ENCODE measurements at regions not wholly inside any gene's neighbourhood (a gene's known extent, or its start where the extent isn't known, plus 50 kb on each side); places are given as distances from the start of the nearest gene placed in this dataset.
"Not testable (repeated sequence)": the region's sequence is repeated elsewhere in the genome, so short reads cannot be mapped to it uniquely, and the experiment has no call there.

- TF ChIP-seq CTCF (conservative IDR thresholded peaks at IDR 0.05; ENCODE audit: low read length) = no peak
- DNase-seq (ENCODE audit: low read depth) = peak; percentile 82
- no peak overlapping the region for H3K4me3 ChIP-seq (ENCODE audit: low read length)
These were observed 265.1 kb upstream of the OSR1 start for GRCh38 chr2:19623488-19623887.

DNA sequence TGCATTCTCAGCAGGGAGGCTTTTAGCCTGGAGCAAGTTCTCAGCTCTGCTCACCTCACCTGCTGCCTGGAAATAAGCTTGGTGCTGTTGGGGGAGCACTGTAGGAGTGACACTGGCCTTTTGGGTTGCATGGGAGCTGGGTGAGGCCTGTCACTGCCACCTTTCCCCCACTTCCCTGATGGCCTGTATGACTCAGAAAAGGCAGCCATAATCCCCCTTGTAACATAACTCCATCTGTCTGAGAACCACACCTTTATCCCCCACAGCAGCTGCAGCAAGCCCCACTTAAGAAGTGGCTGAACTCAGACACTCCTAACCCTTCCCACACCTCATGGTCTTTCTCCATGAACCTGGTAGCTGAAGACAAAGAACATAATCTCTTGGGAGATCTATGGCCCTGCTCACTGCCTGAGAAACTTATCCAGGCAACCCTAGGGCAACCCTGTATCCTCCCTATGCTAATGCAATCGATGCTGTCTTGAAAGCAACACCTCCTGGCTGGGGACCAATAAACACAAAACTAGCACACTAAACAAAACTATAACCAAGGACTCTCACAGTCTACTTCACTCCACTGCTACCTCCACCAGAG is 258.9 kb upstream of the OSR1 start:
- H3K4me3 ChIP-seq (ENCODE audit: low read length) = no peak overlapping the region
- TF ChIP-seq CTCF (conservative IDR thresholded peaks at IDR 0.05; ENCODE audit: low read length) = no peak
- DNase-seq (ENCODE audit: low read depth) = no peak

GRCh38 chr2:19615402-19615801 is 257.0 kb upstream of the OSR1 start:
- not testable (repeated sequence) for DNase-seq (ENCODE audit: low read depth); H3K4me3 ChIP-seq (ENCODE audit: low read length)

GRCh38 chr2:19614066-19614465 is 255.6 kb upstream of the OSR1 start:
- peak; percentile 89 for DNase-seq (ENCODE audit: low read depth)
- no peak overlapping the region for H3K4me3 ChIP-seq (ENCODE audit: low read length)
- TF ChIP-seq CTCF (conservative IDR thresholded peaks at IDR 0.05; ENCODE audit: low read length) = no peak

DNA sequence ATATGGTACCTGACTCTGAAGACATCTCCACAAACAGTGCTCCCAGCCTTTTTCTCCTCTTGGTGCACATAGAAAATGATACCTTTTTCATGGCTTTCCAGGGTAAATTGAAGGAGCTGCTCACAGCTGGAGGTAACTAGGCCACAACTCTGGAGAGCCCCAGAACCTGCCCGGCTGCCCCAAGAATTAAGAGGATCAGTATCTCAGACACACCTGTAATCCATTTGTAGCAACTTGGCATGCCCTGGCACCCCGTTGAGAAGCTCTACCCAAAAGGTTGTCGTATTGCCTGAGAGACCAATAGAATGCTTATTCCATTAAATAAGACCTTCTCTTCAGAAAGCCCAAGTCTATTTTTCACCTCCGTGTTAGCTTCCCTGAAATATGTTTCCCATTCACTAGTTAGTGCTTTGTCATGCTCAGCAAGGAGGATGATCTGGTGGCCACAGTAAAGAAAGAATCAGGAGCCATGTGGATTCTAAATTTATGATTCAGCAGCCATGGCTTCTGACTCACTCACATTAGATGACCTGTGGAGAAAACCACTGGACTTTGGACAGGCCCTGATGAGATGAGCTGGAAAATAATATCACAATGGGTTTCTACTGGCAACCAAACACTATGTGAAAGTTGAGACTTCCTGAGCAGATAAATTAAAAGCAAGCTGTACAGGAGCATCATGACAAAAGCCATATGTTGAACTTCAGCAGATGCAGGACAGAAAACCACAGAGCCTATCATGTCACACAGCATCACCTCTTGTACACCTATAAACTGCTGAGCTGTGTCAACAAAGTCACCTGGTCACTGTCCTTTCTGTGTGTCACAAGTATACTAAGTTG is 253.3 kb upstream of the OSR1 start:
- TF ChIP-seq CTCF (conservative IDR thresholded peaks at IDR 0.05; ENCODE audit: low read length) = no peak
- peak; percentile 98 for DNase-seq (ENCODE audit: low read depth)
- H3K4me3 ChIP-seq (ENCODE audit: low read length) = no peak overlapping the region

GRCh38 chr2:19609266-19609665 is 250.8 kb upstream of the OSR1 start:
- TF ChIP-seq CTCF (conservative IDR thresholded peaks at IDR 0.05; ENCODE audit: low read length) = no peak
- no peak overlapping the region for H3K4me3 ChIP-seq (ENCODE audit: low read length)
- no peak for DNase-seq (ENCODE audit: low read depth)

GRCh38 chr2:19607931-19608771 is 249.7 kb upstream of the OSR1 start:
- DNase-seq (ENCODE audit: low read depth) = peak; percentile 89
- TF ChIP-seq CTCF (conservative IDR thresholded peaks at IDR 0.05; ENCODE audit: low read length) = no peak
- H3K4me3 ChIP-seq (ENCODE audit: low read length) = no peak overlapping the region
